ENCODE measurements at regions not wholly inside any gene's neighbourhood (a gene's known extent, or its start where the extent isn't known, plus 50 kb on each side); places are given as distances from the start of the nearest gene placed in this dataset.

- TF ChIP-seq CTCF (conservative IDR thresholded peaks at IDR 0.05; ENCODE audit: low read depth, low read length) (no peak), FOS (IDR thresholded peaks at IDR 0.05; ENCODE audit: low read depth, low read length) (no peak), POLR2A (IDR thresholded peaks at IDR 0.05; ENCODE audit: low read depth, low read length) (no peak), RCOR1 (IDR thresholded peaks at IDR 0.05; ENCODE audit: insufficient replicate concordance, low read length) (no peak), USF2 (IDR thresholded peaks at IDR 0.05; ENCODE audit: low read depth, low read length) (no peak), BHLHE40 (IDR thresholded peaks at IDR 0.05; ENCODE audit: low read depth, low read length) (no peak), RAD21 (IDR thresholded peaks at IDR 0.05; ENCODE audit: low read length) (no peak), RFX5 (IDR thresholded peaks at IDR 0.05; ENCODE audit: low read depth, low read length) (no peak), MAZ (IDR thresholded peaks at IDR 0.05; ENCODE audit: borderline replicate concordance, low read depth, low read length) (no peak)
These were observed 682.8 kb upstream of the KIRREL3 start for GRCh38 chr11:127683321-127683720.
